ENCODE measurements at regions not wholly inside any gene's neighbourhood (a gene's known extent, or its start where the extent isn't known, plus 50 kb on each side); places are given as distances from the start of the nearest gene placed in this dataset.

DNA sequence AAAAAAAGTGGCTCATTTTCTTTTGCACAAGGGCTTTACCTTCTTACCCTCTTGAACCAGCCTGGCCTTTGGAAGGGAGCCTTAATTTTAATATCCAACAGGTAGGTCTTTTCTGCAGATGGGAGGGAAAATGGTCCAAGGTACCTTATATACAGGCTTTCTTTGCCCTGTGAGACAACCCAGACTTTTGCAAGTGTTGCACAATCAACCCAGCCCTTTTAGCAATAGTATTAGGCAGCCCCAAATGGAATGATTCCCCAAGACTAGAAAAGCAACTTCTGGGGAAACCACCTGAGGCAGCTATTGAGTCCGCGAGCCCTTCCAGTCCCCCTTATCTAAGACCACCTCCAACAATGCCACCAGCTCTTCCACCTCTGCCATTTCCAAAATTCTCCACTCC, 1138.3 kb downstream of the XPNPEP1 start:
- TF ChIP-seq SETDB1 (IDR thresholded peaks at IDR 0.05; ENCODE audit: insufficient read length, low read length) (no peak), YY2 (tag by site-specific recombination; IDR thresholded peaks at IDR 0.05) (no peak), ZNF138 (tag by site-specific recombination; IDR thresholded peaks at IDR 0.05; ENCODE audit: borderline replicate concordance) (no peak), ZNF544 (tag by site-specific recombination; IDR thresholded peaks at IDR 0.05) (no peak), SCRT1 (tag by site-specific recombination; IDR thresholded peaks at IDR 0.05; ENCODE audit: borderline replicate concordance) (no peak), ZNF311 (tag by site-specific recombination; IDR thresholded peaks at IDR 0.05; ENCODE audit: borderline replicate concordance) (no peak), ZBTB1 (tag by site-specific recombination; IDR thresholded peaks at IDR 0.05) (no peak), ZIC2 (tag by site-specific recombination; IDR thresholded peaks at IDR 0.05) (no peak), ZNF776 (tag by site-specific recombination; IDR thresholded peaks at IDR 0.05; ENCODE audit: borderline replicate concordance) (no peak), ZNF184 (tag by site-specific recombination; IDR thresholded peaks at IDR 0.05) (no peak)
- TF ChIP-seq, protein P1, sequence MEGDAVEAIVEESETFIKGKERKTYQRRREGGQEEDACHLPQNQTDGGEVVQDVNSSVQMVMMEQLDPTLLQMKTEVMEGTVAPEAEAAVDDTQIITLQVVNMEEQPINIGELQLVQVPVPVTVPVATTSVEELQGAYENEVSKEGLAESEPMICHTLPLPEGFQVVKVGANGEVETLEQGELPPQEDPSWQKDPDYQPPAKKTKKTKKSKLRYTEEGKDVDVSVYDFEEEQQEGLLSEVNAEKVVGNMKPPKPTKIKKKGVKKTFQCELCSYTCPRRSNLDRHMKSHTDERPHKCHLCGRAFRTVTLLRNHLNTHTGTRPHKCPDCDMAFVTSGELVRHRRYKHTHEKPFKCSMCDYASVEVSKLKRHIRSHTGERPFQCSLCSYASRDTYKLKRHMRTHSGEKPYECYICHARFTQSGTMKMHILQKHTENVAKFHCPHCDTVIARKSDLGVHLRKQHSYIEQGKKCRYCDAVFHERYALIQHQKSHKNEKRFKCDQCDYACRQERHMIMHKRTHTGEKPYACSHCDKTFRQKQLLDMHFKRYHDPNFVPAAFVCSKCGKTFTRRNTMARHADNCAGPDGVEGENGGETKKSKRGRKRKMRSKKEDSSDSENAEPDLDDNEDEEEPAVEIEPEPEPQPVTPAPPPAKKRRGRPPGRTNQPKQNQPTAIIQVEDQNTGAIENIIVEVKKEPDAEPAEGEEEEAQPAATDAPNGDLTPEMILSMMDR (tag by site-specific recombination; IDR thresholded peaks at IDR 0.05): no peak
- TF ChIP-seq, protein P2, sequence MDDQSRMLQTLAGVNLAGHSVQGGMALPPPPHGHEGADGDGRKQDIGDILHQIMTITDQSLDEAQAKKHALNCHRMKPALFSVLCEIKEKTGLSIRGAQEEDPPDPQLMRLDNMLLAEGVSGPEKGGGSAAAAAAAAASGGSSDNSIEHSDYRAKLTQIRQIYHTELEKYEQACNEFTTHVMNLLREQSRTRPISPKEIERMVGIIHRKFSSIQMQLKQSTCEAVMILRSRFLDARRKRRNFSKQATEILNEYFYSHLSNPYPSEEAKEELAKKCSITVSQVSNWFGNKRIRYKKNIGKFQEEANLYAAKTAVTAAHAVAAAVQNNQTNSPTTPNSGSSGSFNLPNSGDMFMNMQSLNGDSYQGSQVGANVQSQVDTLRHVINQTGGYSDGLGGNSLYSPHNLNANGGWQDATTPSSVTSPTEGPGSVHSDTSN (CRISPR knock-in tag; IDR thresholded peaks at IDR 0.05): no peak
- TF ChIP-seq, protein P3, sequence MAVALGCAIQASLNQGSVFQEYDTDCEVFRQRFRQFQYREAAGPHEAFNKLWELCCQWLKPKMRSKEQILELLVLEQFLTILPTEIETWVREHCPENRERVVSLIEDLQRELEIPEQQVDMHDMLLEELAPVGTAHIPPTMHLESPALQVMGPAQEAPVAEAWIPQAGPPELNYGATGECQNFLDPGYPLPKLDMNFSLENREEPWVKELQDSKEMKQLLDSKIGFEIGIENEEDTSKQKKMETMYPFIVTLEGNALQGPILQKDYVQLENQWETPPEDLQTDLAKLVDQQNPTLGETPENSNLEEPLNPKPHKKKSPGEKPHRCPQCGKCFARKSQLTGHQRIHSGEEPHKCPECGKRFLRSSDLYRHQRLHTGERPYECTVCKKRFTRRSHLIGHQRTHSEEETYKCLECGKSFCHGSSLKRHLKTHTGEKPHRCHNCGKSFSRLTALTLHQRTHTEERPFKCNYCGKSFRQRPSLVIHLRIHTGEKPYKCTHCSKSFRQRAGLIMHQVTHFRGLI (tag by site-specific recombination; IDR thresholded peaks at IDR 0.05): no peak
- TF ChIP-seq, protein P4, sequence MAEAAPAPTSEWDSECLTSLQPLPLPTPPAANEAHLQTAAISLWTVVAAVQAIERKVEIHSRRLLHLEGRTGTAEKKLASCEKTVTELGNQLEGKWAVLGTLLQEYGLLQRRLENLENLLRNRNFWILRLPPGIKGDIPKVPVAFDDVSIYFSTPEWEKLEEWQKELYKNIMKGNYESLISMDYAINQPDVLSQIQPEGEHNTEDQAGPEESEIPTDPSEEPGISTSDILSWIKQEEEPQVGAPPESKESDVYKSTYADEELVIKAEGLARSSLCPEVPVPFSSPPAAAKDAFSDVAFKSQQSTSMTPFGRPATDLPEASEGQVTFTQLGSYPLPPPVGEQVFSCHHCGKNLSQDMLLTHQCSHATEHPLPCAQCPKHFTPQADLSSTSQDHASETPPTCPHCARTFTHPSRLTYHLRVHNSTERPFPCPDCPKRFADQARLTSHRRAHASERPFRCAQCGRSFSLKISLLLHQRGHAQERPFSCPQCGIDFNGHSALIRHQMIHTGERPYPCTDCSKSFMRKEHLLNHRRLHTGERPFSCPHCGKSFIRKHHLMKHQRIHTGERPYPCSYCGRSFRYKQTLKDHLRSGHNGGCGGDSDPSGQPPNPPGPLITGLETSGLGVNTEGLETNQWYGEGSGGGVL (tag by site-specific recombination; IDR thresholded peaks at IDR 0.05): no peak
